ENCODE measurements at regions not wholly inside any gene's neighbourhood (a gene's known extent, or its start where the extent isn't known, plus 50 kb on each side); places are given as distances from the start of the nearest gene placed in this dataset.
"Not testable (repeated sequence)": the region's sequence is repeated elsewhere in the genome, so short reads cannot be mapped to it uniquely, and the experiment has no call there.

DNA sequence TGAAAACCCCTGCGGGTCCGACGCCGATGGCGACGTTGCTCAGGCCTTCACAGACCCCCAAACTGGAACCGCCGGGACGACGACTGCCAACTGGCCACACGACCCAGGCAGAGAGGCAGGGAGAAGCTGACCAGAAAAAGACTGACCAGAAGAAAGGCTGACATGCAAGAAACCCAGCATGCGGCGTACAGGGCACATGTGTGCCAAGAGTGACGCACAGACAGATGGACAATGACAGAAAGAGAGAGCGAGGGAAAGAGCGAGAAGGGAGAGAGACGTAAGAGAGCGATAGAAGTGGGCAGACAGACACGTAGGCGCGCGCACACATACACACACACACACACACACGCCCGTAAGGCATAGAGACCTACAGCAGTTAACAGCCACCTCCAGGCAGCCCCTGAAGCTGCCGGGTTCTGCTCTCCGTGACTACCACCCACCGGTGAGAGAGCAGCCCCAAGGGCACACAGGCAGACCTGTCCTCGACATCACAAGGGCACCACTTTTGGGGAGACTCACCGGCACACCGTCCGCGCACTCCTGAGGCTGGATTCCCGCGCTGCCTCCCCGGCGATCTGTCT lies 67.2 kb upstream of the ZNF527 start:
- no peak for DNase-seq

- DNase-seq: no peak
These were observed 66.6 kb upstream of the ZNF527 start for GRCh38 chr19:37304190-37304883.

- DNase-seq: no peak
These were observed 66.0 kb upstream of the ZNF527 start for GRCh38 chr19:37304884-37305255.

- DNase-seq: no peak
These were observed 64.4 kb upstream of the ZNF527 start for GRCh38 chr19:37306383-37306963.

- DNase-seq: no peak
These were observed 60.9 kb upstream of the ZNF527 start for GRCh38 chr19:37309834-37310575.

DNA sequence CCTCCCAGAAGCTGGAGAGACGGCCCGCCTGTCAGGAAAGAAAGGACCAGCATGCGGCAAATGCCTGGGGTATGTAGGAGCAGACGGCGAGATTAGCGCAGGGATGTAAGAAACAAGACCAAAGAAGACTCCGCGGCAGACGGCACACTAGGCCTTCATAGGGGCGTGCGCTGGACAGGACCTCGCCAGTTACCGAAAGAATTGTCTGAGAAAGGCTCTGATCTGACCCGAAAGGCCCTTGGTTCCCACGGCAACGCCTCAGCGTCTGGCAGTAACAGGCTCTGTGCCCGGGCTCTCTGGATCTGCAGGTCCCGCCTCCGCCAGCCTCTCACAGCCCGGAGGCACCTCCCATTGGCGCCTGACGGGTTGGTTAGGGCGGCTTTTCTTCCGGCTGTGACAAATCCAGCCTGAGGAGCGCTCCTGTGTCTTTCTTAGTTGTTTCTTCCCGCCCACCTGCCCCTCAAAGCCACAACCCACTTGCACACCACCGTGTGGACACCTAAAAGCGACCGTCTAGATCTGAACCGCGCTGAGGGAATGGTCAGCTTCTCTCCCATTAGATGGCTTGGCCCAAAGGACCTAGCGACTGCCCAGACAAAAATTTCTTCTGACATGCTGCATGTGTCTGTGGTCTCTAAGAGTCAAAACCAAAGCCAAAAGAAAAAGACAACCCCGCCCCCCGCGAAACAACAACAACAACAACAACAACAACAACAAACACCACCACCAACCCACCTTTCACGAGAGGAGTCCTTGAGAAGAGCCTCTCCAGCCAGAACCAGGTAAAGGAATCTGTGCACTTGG lies 58.2 kb upstream of the ZNF527 start:
- not testable (repeated sequence) for DNase-seq

GRCh38 chr19:37313335-37313627 lies 57.6 kb upstream of the ZNF527 start:
- no peak for DNase-seq

GRCh38 chr19:37317403-37318209 lies 53.3 kb upstream of the ZNF527 start:
- DNase-seq: peak; percentile 97

DNA sequence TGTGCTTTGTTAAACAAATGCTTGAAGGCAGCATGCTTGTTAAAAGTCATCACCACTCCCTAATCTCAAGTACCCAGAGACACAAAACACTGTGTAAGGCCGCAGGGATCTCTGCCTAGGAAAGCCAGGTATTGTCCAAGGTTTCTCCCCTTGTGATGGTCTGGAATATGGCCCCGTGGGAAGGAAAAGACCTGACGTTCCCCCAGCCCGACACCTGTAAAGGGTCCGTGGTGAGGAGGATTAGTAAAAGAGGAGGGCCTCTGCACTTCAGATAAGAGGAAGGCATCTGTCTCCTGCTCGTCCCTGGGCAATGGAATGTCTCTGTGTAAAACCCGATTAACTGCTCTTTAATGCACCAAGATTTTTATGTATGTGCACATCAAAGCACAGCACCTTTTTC lies 49.9 kb upstream of the ZNF527 start:
- not testable (repeated sequence) for DNase-seq
